ENCODE measurements at regions not wholly inside any gene's neighbourhood (a gene's known extent, or its start where the extent isn't known, plus 50 kb on each side); places are given as distances from the start of the nearest gene placed in this dataset.

- TF ChIP-seq CTCF (IDR thresholded peaks at IDR 0.05; ENCODE audit: low read depth, low read length) (no peak), POLR2A (IDR thresholded peaks at IDR 0.05; ENCODE audit: extremely low read depth, insufficient read length) (no peak), MYC (IDR thresholded peaks at IDR 0.05; ENCODE audit: low read depth, low read length) (no peak)
- TF ChIP-seq, protein P1, sequence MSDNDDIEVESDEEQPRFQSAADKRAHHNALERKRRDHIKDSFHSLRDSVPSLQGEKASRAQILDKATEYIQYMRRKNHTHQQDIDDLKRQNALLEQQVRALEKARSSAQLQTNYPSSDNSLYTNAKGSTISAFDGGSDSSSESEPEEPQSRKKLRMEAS (IDR thresholded peaks at IDR 0.05; ENCODE audit: low read depth, low read length): no peak
These were observed 119.4 kb upstream of the PRMT6 start for GRCh38 chr1:106937104-106937503.
